GM12878 (cell line): ENCODE measurements at regions not wholly inside any gene's neighbourhood (a gene's known extent, or its start where the extent isn't known, plus 50 kb on each side); places are given as distances from the start of the nearest gene placed in this dataset.

Experiments used
- ATAC-seq: fragments of 200-7000 bp; cut with Tn5 transposase; 3 replicates; pipeline ENCODE4 v1.9.1; 2020; ENCODE audit warnings: mild to moderate bottlenecking, moderate library complexity
- BruUV-seq: library from RNA; stranded (reverse); fragments of 400-500 nt; replicated peaks from 2 replicates; lab custom pipeline; 2021; lab: Mats Ljungman, UMichigan
- CTCF ChIA-PET: fragments of 300-600 bp; sonication (Branson Sonifier 250); formaldehyde crosslinking; extraction: SDS; loops from one replicate; lab custom pipeline; 2021; ENCODE audit warnings: inconsistent platforms; lab: Yijun Ruan, JAX
- POLR2A ChIA-PET: fragments of 350-600 bp; formaldehyde crosslinking; extraction: SDS; loops from one replicate; lab custom pipeline; 2021; ENCODE audit warnings: inconsistent platforms; lab: Charles Lee
- RAD21 ChIA-PET: fragments of 300-600 bp; sonication (Branson Sonifier 250); formaldehyde crosslinking; loops from one replicate; lab custom pipeline; 2023; ENCODE audit warnings: antibody characterized with exemption; ENCODE audit not compliant: unreplicated experiment; lab: Charles Lee
- SMC1A ChIA-PET: fragments of 300-600 bp; sonication (Branson Sonifier 250); formaldehyde crosslinking; loops from one replicate; lab custom pipeline; 2023; ENCODE audit not compliant: unreplicated experiment, uncharacterized antibody; lab: Charles Lee
- DNase-seq: peaks from one replicate; pipeline ENCODE4 v3.0.0-alpha.2; 2011; ENCODE audit warnings: low read depth, low spot score
- FAIRE-seq: peaks from 3 replicates; lab custom pipeline; 2011; peaks lifted over from hg19 to GRCh38; lab: Jason Lieb, UNC
- H2AFZ ChIP-seq: 2 replicates; pipeline ENCODE4 v1.6.0; 2011; ENCODE audit warnings: low read depth, low read length, control low read depth; ENCODE audit not compliant: control insufficient read depth
- H3K27ac ChIP-seq: 2 replicates; pipeline ENCODE4 v1.5.1; 2011; ENCODE audit warnings: control low read depth; ENCODE audit not compliant: control insufficient read depth, insufficient read depth
- H3K27me3 ChIP-seq, 2 experiments: replicated peaks in 1 of 2; 2 replicates each; pipeline versions ENCODE4 v1.6.0 to v1.6.1; 2011; ENCODE audit warnings: low read length in 1 of 2; ENCODE audit not compliant: control insufficient read depth in 2 of 2, insufficient read depth in 2 of 2
- H3K36me3 ChIP-seq, 2 experiments: 2 replicates each; pipeline ENCODE4 v1.5.1; 2011; ENCODE audit warnings: low read length in 1 of 2; ENCODE audit not compliant: control insufficient read depth in 2 of 2, insufficient read depth in 2 of 2
- H3K4me1 ChIP-seq: 2 replicates; pipeline ENCODE4 v1.6.1; 2011; ENCODE audit warnings: mild to moderate bottlenecking, low read length, moderate library complexity, mixed read lengths; ENCODE audit not compliant: control insufficient read depth, insufficient read depth
- H3K4me2 ChIP-seq: 2 replicates; pipeline ENCODE4 v1.6.0; 2011; ENCODE audit warnings: control low read depth; ENCODE audit not compliant: control insufficient read depth, insufficient read depth
- H3K4me3 ChIP-seq: fragments of 200-600 bp; sonication (generic); 2 replicates; pipeline ENCODE4 v1.5.1; 2016
- H3K79me2 ChIP-seq: 2 replicates; pipeline ENCODE4 v1.6.0; 2011; ENCODE audit warnings: low read length; ENCODE audit not compliant: control insufficient read depth, insufficient read depth
- H3K9ac ChIP-seq: 2 replicates; pipeline ENCODE4 v1.8.0; 2011; ENCODE audit warnings: low read length, control low read depth, mixed read lengths; ENCODE audit not compliant: control insufficient read depth, insufficient read depth
- H3K9me3 ChIP-seq: replicated peaks from 3 replicates; pipeline ENCODE4 v1.5.1; 2011; ENCODE audit warnings: mild to moderate bottlenecking, low read length; ENCODE audit not compliant: control insufficient read depth, insufficient read depth
- H4K20me1 ChIP-seq: 2 replicates; pipeline ENCODE4 v1.6.0; 2011; ENCODE audit not compliant: control insufficient read depth, insufficient read depth
- BCL11A ChIP-seq: IDR thresholded peaks from 2 replicates; pipeline ENCODE4 v1.6.1; 2011; ENCODE audit warnings: low read depth, low read length
- BRCA1 ChIP-seq: IDR thresholded peaks from 2 replicates; pipeline ENCODE4 v1.6.1; 2011; ENCODE audit warnings: low read depth, low read length, improper control_type of control experiment
- EED ChIP-seq: sonication (generic); IDR thresholded peaks from 2 replicates; pipeline ENCODE4 v1.6.1; 2016; ENCODE audit warnings: antibody characterized with exemption, low read depth
- EP300 ChIP-seq, 2 experiments: fragments of 150-350 bp in 1 of 2; IDR thresholded peaks; 2 replicates each; pipeline ENCODE4 v1.6.1; 2011 to 2012; ENCODE audit warnings: low read depth in 2 of 2, low read length in 2 of 2, borderline replicate concordance in 1 of 2, improper control_type of control experiment in 1 of 2, inconsistent platforms in 1 of 2; ENCODE audit not compliant: control insufficient read depth in 1 of 2
- FOXK2 ChIP-seq: fragments of 450-650 bp; IDR thresholded peaks from 2 replicates; pipeline ENCODE4 v1.6.1; 2017; ENCODE audit warnings: mild to moderate bottlenecking, moderate library complexity
- IKZF1 ChIP-seq: fragments of 450-650 bp; conservative IDR thresholded peaks from 2 replicates; pipeline ENCODE4 v1.6.1; 2017; ENCODE audit warnings: antibody characterized with exemption, mild to moderate bottlenecking
- MXI1 ChIP-seq: fragments of 150-350 bp; IDR thresholded peaks from 2 replicates; pipeline ENCODE4 v1.6.1; 2011; ENCODE audit warnings: low read depth, mild to moderate bottlenecking, inconsistent platforms, low read length, improper control_type of control experiment
- NR2C1 ChIP-seq: fragments of 450-650 bp; IDR thresholded peaks from 2 replicates; pipeline ENCODE4 v1.6.1; 2017; ENCODE audit warnings: antibody characterized with exemption, mild to moderate bottlenecking, moderate library complexity
- PML ChIP-seq: IDR thresholded peaks from 2 replicates; pipeline ENCODE4 v1.6.1; 2012; ENCODE audit warnings: low read length, inconsistent platforms
- RAD51 ChIP-seq: fragments of 450-650 bp; IDR thresholded peaks from 2 replicates; pipeline ENCODE4 v1.6.1; 2016; ENCODE audit warnings: moderate library complexity, mild to moderate bottlenecking, inconsistent platforms
- RELA ChIP-seq: fragments of 450-650 bp; IDR thresholded peaks from 2 replicates; pipeline ENCODE4 v1.8.0; 2014; ENCODE audit warnings: borderline replicate concordance; ENCODE audit not compliant: partially characterized antibody
- SIN3A ChIP-seq: IDR thresholded peaks from 2 replicates; pipeline ENCODE4 v1.6.1; 2012; ENCODE audit warnings: low read depth, low read length, improper control_type of control experiment
- SREBF2 ChIP-seq: IDR thresholded peaks from 2 replicates; pipeline ENCODE4 v1.6.1; 2012; ENCODE audit warnings: mild to moderate bottlenecking, low read length
- WRNIP1 ChIP-seq: IDR thresholded peaks from 2 replicates; pipeline ENCODE4 v1.6.1; 2011; ENCODE audit warnings: low read depth, low read length, improper control_type of control experiment, borderline replicate concordance
- WGBS: methylation state at CpG from one replicate; pipeline ENCODE4 v1.1.6; 2016; ENCODE audit warnings: low lambda C conversion rate; ENCODE audit not compliant: insufficient replicate concordance, insufficient coverage; ENCODE audit errors: missing lambda C conversion rate; 5-methylcytosine and 5-hydroxymethylcytosine counted together
- in situ Hi-C: fragments of 300-500 bp; cut with MboI; formaldehyde crosslinking; loops from 9 replicates; pipeline ENCODE4 v1.14.3; 2018; ENCODE audit warnings: mixed read lengths
- intact Hi-C: fragments of 100-400 bp; cut with micrococcal nuclease; formaldehyde crosslinking; loops from one replicate; pipeline ENCODE4 v1.14.2; 2022; ENCODE audit not compliant: unreplicated experiment
- TF ChIP-seq, protein P1 (sequence below): fragments of 450-650 bp; IDR thresholded peaks from 2 replicates; pipeline ENCODE4 v1.6.1; 2016; ENCODE audit warnings: mild to moderate bottlenecking, moderate library complexity, borderline replicate concordance
- TF ChIP-seq, protein P2 (sequence below): fragments of 150-350 bp; IDR thresholded peaks from 2 replicates; pipeline ENCODE4 v1.6.1; 2016; ENCODE audit warnings: low read depth, low read length
- TF ChIP-seq, protein P3 (sequence below): fragments of 450-650 bp; IDR thresholded peaks from 2 replicates; pipeline ENCODE4 v1.6.1; 2018; ENCODE audit warnings: borderline replicate concordance, mild to moderate bottlenecking; ENCODE audit not compliant: partially characterized antibody

DNA sequence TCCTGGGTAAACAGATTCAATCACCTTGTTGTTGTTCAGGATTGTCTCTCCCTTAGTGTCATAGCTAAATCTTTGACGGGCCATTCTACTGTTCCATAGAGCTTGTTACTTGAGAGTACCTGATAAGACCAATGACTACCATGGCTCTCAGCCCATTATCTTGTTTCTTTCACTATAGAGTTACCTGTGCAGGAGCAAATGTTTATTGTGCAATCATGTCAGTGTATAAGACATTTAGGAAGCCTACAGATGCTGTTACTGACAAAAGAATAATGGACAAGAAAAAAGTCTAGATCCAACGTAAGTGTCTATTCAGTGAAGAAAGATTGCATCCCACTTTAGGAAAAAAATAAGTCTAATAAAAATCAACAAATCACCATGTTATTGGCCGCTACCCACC, 1041.7 kb upstream of the AUTS2 start:
- no peak for FAIRE-seq
- intact Hi-C loops, result no loop called here
- SMC1A ChIA-PET, result no interaction called here

More for the DNA sequence above, 1041.7 kb upstream of the AUTS2 start:
- Histone ChIP-seq H2AFZ (no peak overlapping the region), H3K36me3 (no peaks in the 10 kb centered on the region), H3K4me1 (no peaks in the 10 kb centered on the region), H3K79me2 (no peaks in the 10 kb centered on the region), H3K4me2 (no peak overlapping the region), H3K27ac (no peak overlapping the region), H4K20me1 (no peaks in the 10 kb centered on the region), H3K27me3 (no peaks in the 10 kb centered on the region), H3K4me3 (no peak overlapping the region), H3K9ac (no peak overlapping the region), H3K9me3 (no peaks in the 10 kb centered on the region)
- ChIA-PET CTCF (no interaction called here), RAD21 (no interaction called here), POLR2A (no interaction called here)
- no peak for ATAC-seq
- TF ChIP-seq, protein P1, sequence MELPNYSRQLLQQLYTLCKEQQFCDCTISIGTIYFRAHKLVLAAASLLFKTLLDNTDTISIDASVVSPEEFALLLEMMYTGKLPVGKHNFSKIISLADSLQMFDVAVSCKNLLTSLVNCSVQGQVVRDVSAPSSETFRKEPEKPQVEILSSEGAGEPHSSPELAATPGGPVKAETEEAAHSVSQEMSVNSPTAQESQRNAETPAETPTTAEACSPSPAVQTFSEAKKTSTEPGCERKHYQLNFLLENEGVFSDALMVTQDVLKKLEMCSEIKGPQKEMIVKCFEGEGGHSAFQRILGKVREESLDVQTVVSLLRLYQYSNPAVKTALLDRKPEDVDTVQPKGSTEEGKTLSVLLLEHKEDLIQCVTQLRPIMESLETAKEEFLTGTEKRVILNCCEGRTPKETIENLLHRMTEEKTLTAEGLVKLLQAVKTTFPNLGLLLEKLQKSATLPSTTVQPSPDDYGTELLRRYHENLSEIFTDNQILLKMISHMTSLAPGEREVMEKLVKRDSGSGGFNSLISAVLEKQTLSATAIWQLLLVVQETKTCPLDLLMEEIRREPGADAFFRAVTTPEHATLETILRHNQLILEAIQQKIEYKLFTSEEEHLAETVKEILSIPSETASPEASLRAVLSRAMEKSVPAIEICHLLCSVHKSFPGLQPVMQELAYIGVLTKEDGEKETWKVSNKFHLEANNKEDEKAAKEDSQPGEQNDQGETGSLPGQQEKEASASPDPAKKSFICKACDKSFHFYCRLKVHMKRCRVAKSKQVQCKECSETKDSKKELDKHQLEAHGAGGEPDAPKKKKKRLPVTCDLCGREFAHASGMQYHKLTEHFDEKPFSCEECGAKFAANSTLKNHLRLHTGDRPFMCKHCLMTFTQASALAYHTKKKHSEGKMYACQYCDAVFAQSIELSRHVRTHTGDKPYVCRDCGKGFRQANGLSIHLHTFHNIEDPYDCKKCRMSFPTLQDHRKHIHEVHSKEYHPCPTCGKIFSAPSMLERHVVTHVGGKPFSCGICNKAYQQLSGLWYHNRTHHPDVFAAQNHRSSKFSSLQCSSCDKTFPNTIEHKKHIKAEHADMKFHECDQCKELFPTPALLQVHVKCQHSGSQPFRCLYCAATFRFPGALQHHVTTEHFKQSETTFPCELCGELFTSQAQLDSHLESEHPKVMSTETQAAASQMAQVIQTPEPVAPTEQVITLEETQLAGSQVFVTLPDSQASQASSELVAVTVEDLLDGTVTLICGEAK, result no peak
- no peak for TF ChIP-seq FOXK2
- TF ChIP-seq PML, result no peak
- no peak for TF ChIP-seq RELA
- no peak for TF ChIP-seq WRNIP1
- TF ChIP-seq, protein P2, sequence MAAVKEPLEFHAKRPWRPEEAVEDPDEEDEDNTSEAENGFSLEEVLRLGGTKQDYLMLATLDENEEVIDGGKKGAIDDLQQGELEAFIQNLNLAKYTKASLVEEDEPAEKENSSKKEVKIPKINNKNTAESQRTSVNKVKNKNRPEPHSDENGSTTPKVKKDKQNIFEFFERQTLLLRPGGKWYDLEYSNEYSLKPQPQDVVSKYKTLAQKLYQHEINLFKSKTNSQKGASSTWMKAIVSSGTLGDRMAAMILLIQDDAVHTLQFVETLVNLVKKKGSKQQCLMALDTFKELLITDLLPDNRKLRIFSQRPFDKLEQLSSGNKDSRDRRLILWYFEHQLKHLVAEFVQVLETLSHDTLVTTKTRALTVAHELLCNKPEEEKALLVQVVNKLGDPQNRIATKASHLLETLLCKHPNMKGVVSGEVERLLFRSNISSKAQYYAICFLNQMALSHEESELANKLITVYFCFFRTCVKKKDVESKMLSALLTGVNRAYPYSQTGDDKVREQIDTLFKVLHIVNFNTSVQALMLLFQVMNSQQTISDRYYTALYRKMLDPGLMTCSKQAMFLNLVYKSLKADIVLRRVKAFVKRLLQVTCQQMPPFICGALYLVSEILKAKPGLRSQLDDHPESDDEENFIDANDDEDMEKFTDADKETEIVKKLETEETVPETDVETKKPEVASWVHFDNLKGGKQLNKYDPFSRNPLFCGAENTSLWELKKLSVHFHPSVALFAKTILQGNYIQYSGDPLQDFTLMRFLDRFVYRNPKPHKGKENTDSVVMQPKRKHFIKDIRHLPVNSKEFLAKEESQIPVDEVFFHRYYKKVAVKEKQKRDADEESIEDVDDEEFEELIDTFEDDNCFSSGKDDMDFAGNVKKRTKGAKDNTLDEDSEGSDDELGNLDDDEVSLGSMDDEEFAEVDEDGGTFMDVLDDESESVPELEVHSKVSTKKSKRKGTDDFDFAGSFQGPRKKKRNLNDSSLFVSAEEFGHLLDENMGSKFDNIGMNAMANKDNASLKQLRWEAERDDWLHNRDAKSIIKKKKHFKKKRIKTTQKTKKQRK, result no peak
- TF ChIP-seq BCL11A, result no peak
- no peak for TF ChIP-seq SREBF2
- no peak for TF ChIP-seq IKZF1
- no peak for TF ChIP-seq EED
- TF ChIP-seq EP300 (IDR thresholded peaks at IDR 0.05; ENCODE audit: borderline replicate concordance in 1 of 2, control insufficient read depth in 1 of 2, low read depth in 2 of 2, low read length in 2 of 2), result no peak
- no peak for TF ChIP-seq MXI1
- no peak for TF ChIP-seq SIN3A
- TF ChIP-seq, protein P3, sequence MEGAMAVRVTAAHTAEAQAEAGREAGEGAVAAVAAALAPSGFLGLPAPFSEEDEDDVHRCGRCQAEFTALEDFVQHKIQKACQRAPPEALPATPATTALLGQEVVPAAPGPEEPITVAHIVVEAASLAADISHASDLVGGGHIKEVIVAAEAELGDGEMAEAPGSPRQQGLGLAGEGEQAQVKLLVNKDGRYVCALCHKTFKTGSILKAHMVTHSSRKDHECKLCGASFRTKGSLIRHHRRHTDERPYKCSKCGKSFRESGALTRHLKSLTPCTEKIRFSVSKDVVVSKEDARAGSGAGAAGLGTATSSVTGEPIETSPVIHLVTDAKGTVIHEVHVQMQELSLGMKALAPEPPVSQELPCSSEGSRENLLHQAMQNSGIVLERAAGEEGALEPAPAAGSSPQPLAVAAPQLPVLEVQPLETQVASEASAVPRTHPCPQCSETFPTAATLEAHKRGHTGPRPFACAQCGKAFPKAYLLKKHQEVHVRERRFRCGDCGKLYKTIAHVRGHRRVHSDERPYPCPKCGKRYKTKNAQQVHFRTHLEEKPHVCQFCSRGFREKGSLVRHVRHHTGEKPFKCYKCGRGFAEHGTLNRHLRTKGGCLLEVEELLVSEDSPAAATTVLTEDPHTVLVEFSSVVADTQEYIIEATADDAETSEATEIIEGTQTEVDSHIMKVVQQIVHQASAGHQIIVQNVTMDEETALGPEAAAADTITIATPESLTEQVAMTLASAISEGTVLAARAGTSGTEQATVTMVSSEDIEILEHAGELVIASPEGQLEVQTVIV, result no peak
- no peak for TF ChIP-seq BRCA1
- TF ChIP-seq RAD51, result no peak
- no peak for TF ChIP-seq NR2C1
- BruUV-seq, result no TSS peak
- in situ Hi-C loops, result no loop called here
- no peak for DNase-seq
- WGBS, result 17% methylated on average over 3 of the region's 3 CpGs
